ENCODE measurements at regions not wholly inside any gene's neighbourhood (a gene's known extent, or its start where the extent isn't known, plus 50 kb on each side); places are given as distances from the start of the nearest gene placed in this dataset.

GRCh38 chr18:53797998-53798495 is 426.4 kb downstream of the MBD2 start:
- TF ChIP-seq, protein P1, sequence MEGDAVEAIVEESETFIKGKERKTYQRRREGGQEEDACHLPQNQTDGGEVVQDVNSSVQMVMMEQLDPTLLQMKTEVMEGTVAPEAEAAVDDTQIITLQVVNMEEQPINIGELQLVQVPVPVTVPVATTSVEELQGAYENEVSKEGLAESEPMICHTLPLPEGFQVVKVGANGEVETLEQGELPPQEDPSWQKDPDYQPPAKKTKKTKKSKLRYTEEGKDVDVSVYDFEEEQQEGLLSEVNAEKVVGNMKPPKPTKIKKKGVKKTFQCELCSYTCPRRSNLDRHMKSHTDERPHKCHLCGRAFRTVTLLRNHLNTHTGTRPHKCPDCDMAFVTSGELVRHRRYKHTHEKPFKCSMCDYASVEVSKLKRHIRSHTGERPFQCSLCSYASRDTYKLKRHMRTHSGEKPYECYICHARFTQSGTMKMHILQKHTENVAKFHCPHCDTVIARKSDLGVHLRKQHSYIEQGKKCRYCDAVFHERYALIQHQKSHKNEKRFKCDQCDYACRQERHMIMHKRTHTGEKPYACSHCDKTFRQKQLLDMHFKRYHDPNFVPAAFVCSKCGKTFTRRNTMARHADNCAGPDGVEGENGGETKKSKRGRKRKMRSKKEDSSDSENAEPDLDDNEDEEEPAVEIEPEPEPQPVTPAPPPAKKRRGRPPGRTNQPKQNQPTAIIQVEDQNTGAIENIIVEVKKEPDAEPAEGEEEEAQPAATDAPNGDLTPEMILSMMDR (IDR thresholded peaks at IDR 0.05; ENCODE audit: insufficient read depth, low read length, poor library complexity, severe bottlenecking) = no peak
- TF ChIP-seq EZH2phosphoT487 (conservative IDR thresholded peaks at IDR 0.05; ENCODE audit: low read length) = no peak

All from SU-DHL-6 (cell line).